NT2/D1 (cell line): ENCODE measurements at regions not wholly inside any gene's neighbourhood (a gene's known extent, or its start where the extent isn't known, plus 50 kb on each side); places are given as distances from the start of the nearest gene placed in this dataset.

Experiments
- SUZ12 ChIP-seq: IDR thresholded peaks from 2 replicates; pipeline ENCODE4 v1.6.1; 2011; ENCODE audit not compliant: insufficient read length, insufficient read depth; ENCODE audit errors: extremely low read depth
- YY1 ChIP-seq: IDR thresholded peaks from 2 replicates; pipeline ENCODE4 v1.6.1; 2011; ENCODE audit not compliant: insufficient read length, insufficient read depth
- ZNF274 ChIP-seq: IDR thresholded peaks from 2 replicates; pipeline ENCODE4 v1.6.1; 2011; ENCODE audit warnings: mild to moderate bottlenecking, low read depth, low read length

- TF ChIP-seq SUZ12, result no peak
- no peak for TF ChIP-seq ZNF274
- TF ChIP-seq YY1, result no peak
Observed at GRCh38 chr18:29871246-29871645, 1171.3 kb downstream of the DSC3 start.
